Inferior parietal cortex (tissue), 1 donor: ENCODE measurements at regions not wholly inside any gene's neighbourhood (a gene's known extent, or its start where the extent isn't known, plus 50 kb on each side); places are given as distances from the start of the nearest gene placed in this dataset.

Source experiments
- DNase-seq: peaks from one replicate; pipeline ENCODE4 v3.0.0-alpha.2; 2016; ENCODE audit errors: extremely low spot score

DNA sequence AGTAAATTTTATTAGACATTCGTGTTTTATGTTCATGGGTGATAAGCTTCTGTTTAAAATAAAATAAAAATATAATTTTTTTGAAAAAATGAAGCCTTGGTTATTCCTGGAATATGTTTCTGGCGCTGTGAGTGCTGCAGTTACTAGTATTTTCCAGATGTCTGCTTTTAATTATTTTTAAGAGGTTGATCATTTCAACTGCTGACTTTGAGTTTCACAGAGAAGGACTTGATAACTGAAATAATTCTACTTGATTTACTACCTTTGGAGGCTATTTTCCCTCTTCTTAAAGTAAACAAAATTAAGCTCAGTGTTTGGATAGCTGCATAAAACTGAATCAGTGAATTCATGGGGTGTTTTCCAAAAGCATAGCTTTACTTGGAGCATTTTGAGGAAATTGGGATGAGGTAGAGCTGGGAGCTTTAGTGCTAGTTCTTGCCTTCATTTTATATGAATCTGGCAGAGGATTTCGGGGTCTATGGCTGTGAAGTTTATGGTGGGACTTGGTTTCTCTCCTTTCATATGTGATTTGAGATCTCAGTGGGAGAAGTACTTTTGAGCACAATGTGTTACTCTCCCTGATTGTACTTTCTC is 666.5 kb downstream of the DCDC2C start:
- DNase-seq, result no peak

DNA sequence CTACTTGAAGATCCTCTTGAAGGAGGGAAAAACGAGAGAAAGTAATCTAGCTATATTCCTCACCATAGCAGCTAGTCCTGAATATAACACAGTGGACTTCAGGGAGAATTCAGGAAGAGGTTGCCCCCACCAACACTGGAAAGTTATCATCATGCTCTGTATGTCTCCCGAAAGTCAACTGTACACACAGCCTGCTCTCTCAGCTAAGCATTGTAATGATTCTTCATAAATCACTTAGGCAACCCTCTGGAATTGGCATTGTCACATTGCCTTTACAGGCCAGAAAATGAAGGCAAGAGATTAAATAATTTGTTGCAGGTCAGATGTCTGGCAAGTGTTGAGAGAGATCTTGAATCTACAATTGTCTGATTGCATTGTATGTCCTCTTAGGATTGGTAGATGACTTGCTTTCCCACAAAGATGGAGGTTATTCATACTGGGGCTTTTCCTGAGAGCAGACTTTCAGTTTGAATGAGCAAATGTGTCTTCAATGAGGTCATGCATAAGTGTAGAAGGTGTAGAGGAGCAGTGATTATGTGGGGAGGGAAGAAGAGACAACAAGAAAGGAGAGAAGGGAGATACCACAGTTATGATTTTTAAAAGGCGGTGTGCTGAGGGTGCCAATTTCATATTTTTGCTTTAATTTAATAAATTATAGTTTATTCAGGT is 667.2 kb downstream of the DCDC2C start:
- DNase-seq, result no peak

DNA sequence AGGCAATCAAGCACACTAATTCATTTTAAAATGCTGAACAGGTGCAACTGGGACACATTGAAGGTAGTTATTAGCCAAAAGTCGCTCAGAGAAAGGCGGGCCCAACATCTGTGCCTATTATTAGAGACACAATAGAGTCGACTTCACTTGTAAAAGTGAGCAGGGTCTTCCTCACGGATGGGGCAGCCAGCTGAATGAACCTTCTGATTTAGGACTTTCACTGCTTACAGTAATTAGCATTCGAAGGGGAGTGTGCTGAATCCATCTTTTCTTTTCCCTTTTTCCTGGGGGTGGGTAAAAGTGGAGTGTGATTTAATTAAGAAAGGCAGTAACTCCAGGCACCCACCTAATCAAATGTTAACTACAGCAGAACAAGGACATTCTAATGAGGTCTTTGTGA is 677.7 kb downstream of the DCDC2C start:
- no peak for DNase-seq

DNA sequence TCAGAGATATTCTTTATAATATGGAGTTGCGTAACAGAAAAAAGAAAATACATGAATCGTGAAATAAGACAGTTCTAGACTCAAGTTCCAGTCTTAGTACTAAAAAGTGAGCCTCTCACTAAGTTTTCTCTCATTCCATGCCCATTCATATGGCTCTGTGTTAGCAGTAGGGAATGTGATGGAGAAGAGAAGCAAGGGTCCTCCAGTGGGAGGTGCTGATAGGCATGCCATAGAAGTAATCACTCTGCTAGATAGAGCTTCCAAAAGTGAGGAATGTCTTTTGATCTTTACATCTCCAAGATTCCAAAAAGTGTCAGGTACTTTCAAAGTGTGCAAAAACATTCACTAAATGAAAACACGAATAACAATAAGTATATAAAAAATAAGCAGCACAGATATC is 678.4 kb downstream of the DCDC2C start:
- no peak for DNase-seq

DNA sequence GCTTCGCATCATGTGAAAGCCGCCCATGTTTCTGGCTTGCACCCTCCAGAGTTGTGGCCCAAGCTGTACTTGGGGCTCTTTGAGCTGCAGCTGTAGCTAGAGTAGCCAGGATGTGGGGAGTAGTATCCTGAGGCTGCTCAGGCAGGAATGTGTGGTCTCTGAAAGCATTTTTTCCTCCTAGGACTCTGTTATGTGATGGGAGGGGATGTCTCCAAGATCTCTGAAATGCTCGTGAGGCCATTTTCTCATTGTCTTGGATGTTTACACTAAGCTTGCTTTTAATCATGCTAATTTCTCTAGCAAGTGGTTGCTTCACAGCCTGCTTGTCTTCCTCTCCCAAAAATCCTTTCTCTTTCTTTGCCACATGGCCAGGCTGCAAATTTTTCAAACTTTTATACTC is 687.6 kb downstream of the DCDC2C start:
- DNase-seq, result no peak

DNA sequence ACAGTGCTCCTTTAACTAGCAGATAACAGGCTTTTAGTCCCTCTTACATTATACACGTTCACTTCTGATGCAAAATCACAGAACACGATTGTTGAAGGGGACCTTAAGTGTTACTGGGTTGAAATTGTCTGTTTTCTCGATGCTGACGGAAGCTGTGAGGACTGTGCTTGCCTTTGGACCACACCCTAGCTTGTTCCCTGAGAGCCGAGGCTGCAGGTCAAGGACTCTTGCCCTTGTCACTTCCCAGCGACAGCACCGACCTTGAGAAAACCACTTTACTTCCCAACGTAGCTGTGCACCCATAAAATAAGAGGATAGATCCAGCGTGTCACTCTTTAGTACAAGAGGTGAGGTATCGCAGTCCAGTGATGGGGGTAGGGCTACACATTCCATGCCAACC is 701.0 kb downstream of the DCDC2C start:
- DNase-seq, result no peak

DNA sequence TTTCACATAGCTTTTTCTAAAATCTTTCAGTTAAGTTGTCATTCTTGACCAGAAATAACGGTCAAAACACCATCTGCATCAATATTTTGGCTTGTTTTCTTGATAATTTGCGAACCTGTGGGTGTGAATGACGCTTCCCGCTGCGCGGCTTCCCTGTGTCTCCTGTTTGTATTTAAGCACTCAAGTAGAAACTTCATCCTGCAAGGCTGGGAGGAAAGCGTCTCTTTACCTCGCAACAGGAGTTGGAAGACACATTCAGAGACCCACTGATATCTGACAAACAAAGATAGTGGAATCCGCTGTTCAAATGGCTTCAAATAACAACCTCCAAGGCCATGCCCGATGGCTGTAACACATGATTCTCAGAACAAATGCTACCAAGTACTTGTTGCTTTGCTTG is 704.9 kb downstream of the DCDC2C start:
- DNase-seq, result no peak

DNA sequence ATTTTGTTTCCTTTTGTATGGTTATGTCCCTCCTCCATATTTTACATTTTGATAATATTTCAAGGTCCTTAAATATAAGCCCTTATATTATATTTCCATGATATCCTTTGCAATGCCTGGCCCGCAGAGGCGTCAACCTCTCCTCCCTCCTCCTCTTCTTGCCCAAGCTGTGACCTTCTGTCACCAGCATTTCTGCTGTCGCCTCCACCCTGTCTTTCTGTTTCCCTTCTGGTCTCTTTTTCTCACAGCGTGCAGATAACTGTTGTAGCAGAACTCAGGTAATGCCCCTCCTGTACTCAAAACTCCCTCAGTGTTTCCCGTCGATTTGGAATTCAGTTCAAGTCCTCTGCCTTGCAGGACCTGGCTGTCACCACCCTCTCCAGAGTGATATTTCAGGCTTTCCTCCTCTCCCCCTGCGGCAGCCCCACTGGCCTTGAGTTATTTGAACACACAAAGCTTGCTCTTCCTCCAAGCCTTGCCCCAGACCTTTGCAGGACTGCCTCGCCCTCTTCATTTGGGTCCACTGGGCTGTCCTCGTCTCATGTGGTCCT is 709.3 kb downstream of the DCDC2C start:
- no peak for DNase-seq

DNA sequence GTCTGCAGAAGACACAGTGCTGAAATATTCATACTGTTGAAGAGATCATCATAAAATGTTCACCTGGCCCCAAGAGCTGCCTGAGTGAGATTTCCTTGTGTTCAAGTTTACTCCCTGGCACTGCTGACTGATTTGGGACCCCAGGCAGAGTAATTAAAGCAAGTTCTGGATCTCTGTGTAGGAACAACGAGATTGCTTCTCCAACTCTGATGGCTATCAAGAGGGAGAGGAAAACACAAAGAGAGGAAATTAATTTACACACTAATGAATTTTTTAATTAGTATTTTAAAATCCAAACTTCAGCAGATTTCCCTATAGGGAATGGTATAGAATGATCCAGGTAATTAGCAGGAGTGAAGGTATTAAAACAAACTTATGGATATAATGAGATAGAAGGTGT is 711.8 kb downstream of the DCDC2C start:
- DNase-seq, result no peak

DNA sequence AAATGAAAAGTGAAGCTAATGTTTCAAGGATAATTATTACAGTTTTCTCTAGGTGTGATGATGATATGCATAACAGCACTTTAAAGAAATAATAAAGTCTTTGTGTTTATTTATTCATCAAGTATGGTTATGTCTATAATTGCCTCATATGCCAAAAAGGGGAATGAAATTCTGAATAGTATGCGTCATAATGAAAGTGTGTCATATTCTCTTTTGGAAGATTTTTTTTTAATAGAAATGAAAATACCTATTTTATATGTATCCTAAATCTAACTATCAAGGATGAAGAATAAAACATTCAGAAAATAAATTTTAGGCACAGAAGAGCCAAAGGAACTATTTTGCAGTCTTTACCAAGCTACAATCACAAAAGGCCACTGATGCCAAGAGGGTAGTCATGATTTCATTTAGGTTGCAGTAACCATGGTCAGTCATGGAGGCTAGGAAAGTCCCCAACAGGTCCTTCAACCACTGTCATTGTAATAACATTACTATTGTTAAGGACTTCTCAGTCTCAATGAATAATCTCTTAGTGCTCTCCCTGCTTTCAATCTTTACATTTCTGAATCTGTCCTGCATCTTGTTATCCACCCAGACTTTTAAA is 712.5 kb downstream of the DCDC2C start:
- DNase-seq, result no peak

DNA sequence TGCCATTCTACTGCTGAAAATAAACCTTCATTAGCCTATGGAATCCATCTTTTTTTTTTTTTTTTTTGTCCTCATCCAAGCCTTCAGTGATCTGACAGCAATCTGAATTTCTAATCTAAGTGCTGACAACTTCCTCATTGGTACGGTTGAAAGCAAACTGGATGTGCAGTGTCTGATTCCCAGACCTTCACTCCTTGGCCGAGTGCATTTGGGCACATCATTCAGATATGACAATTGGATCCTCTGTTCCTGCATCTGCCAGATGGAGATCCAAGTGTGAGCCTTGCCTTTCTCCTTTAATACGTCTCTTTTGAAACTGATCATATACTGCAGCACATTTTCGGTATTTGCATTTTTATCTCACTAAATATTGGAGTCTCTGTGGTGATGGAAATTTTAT is 713.1 kb downstream of the DCDC2C start:
- DNase-seq, result no peak

DNA sequence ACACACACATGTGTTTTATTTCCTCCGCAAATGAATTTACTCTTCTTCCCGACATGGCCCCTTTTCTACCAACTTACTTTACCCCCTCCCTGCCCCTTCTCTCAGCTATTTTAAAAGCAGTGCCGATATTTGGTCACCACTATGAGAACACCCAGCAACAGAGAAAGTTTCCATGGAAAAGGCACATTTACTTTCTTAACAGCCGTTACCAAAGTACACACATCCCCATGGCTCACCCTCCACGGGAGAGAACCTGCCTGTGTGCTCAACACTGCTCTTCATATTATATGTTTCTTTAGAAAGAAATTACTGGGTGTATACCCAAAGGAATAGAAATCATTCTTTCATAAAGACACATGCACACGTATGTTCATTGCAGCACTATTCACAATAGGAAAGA is 714.4 kb downstream of the DCDC2C start:
- no peak for DNase-seq

DNA sequence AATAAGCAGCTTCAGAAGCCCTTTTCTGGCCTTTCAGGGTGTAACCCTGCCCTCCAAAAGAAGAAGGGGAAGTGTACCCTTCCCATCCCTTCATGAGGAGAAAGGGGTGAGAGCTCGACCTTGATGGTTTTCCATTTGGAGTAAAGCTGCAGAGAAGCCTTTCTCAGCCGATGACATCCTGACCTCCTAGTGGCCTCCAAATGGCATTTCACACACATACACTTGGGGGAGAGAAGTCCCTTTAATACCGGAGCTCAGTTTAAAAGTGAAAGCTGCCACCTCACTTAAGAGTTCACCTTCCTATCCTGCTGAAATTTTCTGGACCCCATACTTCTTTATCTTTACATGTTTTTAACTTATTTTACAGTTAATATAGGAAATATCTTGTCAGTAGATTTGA is 716.7 kb downstream of the DCDC2C start:
- DNase-seq, result no peak

DNA sequence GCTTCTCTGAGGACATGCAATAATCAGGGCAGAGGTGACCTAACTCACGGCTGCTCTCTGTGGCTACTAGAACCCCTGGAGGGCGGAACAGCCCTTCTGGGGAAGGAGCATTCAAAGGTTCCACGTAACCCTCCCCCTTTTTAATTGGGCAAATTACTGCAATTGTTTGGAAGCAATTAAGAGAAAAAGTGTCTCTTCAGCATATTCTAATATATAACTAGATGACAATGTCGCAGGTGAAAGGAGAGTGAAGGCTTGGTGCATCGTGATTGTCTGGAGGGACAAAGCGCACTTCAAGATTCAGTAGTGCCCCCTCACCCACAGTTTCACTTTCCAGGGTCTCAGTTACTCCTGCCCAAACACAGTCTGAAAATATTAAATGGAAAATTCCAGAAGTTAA is 720.8 kb downstream of the DCDC2C start:
- DNase-seq, result no peak

DNA sequence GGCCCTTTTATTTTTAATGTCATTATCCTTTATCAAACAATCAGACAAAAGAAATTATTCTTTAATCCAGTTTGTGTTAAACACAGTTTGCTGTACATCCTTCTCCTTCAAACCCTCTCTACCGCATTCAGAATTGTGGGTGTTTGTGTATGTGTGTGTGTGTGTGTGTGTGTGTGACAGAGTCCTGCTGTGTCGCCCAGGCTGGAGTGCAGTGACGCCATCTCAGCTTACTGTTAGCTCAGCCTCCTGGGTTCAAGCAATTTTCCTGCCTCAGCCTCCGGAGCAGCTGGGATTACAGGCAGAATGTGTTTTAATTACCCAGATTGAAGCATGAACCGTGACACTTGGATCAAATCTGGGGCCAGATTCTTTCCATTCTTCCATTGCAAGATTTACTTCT is 723.7 kb downstream of the DCDC2C start:
- DNase-seq, result no peak

DNA sequence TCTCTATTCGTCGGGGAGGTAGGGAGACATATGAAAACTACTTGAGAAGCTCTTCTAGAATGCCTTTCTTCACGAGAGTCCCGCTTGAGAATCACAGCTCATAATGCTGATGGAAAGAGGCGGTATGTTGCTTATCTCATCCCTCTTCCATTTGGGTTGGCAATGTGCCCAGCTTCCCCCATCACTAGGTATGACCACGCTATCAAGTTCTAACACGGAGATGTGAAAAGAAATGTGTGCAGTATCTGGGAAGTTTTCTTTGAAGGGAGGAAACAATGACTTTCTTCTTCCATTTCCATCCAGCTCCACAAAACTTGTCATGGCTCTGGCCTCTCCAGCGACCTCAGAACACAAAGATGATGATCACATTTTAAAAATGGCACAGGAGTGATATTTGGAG is 742.4 kb downstream of the DCDC2C start:
- no peak for DNase-seq

DNA sequence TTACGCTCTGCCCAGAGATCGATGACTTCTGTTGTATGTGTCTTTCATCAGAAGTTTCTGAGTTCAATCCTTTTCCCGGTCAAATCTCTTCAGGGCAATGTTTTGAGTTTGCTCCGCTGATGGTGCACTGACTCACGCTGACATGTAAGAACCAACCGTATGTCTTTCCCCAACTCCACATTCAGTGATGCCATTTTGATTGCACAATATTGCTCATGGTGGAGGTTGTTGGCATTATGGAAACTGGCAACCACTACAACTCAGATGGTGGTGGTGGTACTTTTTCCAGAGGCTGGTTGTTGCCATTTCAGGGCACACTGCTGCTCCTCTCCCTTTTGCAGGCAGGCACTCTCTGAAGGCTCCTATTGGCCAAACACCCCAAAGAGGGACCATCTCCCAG is 751.5 kb downstream of the DCDC2C start:
- DNase-seq, result no peak

DNA sequence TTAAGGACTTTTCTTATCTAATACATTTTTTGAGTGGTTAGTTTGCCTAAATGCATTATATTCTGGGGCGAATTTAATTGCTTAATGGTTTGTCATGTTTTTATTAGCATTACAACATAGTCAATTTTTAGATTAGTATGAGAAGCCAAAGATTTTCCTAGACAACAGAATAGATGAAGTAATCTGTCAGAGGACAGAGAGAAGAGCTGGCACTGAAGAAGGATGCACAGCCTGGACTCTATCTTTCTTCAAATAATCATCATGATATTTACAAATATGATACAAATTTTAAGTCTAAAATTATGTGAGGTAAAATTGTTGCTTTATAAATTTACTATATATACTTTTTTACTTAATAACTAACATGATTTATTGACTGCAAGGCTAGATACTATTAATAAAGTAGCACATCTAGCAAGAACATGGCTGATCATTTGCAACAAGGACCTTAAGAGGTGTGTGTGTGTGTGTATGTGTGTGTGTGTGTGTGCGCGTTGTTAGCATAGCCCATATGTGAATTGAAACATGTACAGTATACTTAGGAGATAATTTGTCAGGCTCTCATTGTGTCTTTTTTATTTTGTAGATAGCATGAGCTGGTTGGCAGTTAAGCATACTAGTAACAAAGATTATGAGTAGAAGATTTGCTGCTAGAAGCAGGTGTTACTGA is 752.2 kb downstream of the DCDC2C start:
- no peak for DNase-seq

DNA sequence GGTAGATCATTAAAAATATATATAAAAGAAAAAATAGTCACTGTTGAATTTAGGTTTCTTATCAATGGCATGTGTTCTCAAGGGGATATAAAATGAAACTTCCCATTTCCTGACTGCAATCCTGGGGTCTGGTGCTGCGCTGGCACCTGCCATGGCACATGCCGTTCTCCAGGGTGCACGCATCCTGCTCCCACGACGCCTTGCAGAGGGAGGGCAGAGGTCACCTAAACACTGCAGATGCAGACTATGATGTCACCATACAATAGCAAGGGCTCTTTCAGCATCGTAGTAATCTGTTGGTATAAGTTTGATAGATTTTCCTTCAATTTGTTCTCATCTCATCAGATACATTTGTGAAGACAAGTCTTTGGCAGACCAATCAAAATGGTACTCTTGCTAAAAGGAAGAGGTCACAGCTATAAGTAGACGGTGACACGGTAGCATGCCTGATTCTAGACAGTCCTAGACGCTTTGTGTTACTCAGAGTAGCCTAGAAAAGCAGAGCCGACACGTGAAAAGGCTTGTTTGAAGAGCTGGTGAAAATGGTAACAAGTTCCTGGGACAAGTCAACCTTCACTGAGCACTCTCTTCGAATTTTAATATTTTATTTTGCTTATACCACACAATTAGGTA is 761.4 kb downstream of the DCDC2C start:
- DNase-seq, result no peak

DNA sequence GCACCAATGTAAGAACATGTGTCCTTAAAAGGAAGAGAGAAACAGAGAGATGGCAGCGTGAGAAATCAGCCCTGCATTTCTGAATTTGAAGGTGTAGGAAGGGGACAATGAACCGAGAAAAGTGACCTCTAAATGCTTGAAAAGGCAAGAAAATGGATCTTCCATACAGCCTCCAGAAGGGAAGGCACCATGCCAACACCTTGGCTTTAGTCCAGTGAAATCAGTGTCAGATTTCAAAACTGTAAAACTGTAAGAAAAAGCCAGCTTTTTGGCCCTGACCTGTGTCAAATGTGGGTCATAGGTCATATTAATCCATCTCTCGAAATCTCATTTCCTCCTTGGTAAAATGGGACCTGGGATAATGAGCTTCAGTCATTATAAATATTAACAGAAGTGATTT is 762.3 kb downstream of the DCDC2C start:
- DNase-seq, result no peak

DNA sequence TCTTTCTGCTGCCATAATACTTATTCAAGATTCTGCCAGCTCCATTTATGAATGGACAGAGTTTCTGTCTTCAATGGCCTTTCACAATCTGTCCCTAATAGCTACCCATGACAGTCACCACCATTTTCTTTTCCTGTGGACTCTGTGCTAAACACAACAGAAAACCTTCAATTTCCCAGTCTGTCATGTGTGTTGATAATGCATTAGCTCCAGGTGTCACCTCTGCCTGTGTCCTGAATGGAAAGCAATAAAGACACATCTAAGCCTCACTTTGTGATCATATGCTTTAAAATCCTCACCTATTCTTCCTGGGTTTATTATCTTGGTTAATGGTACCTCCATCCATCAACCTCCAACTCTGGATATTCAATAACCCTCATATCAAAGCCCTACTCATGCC is 772.2 kb downstream of the DCDC2C start:
- DNase-seq, result no peak

DNA sequence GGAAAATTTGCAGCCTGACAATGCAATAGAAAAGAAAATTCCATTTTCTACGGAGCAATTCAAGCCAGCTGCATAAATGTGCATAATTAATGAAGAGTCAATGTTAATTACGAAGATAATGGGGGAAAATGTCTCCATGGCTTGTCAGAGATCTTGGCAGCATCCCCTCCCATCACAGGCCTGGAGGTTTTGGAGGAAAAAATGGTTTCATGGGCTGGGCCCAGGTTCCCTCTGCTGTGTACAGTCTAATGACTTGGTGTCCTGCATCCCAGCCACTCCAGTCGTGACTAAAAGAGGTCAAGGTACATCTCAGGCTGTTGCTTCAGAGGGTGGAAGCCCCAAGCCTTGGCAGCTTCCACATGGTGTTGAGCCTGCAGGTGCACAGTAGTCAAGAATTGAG is 779.7 kb downstream of the DCDC2C start:
- no peak for DNase-seq
